ENCODE measurements at regions not wholly inside any gene's neighbourhood (a gene's known extent, or its start where the extent isn't known, plus 50 kb on each side); places are given as distances from the start of the nearest gene placed in this dataset.

- H3K4me1 ChIP-seq (ENCODE audit: insufficient read depth, low read length): no peaks in the 10 kb centered on the region
- TF ChIP-seq CTCF (IDR thresholded peaks at IDR 0.05; ENCODE audit: borderline replicate concordance, extremely low read depth, low read length, poor library complexity, severe bottlenecking): no peak
- TF ChIP-seq EZH2 (IDR thresholded peaks at IDR 0.05; ENCODE audit: borderline replicate concordance, low read depth, low read length, severe bottlenecking): no peak
- DNase-seq (no peak), ATAC-seq (ENCODE audit: insufficient read depth, low read depth) (no peak)
- peaks cover 11% of the 10 kb centered on the region for H3K9me3 ChIP-seq (ENCODE audit: insufficient read depth, low read length, severe bottlenecking)
- no peaks in the 10 kb centered on the region for H3K27me3 ChIP-seq (ENCODE audit: insufficient read depth, low read length, poor library complexity)
- no peak overlapping the region for H3K4me3 ChIP-seq (ENCODE audit: low read depth in 1 of 2, low read length in 2 of 2)
- no peaks in the 10 kb centered on the region for H3K79me2 ChIP-seq (ENCODE audit: insufficient read depth, low read length)
- no peak overlapping the region for H3K9ac ChIP-seq (ENCODE audit: low read depth, low read length)
- H3K27ac ChIP-seq (ENCODE audit: low read length): no peak overlapping the region
- no peaks in the 10 kb centered on the region; the same call in 1 of the 2 replicates for H3K36me3 ChIP-seq (ENCODE audit: insufficient read depth, low read length)
- no peak overlapping the region for H3K4me2 ChIP-seq (ENCODE audit: insufficient read depth, low read length)
- H4K20me1 ChIP-seq (ENCODE audit: insufficient read depth, low read length): no peaks in the 10 kb centered on the region
- no peak overlapping the region for H2AFZ ChIP-seq (ENCODE audit: low read depth, low read length)
These were observed 872.1 kb upstream of the PCDH10 start for GRCh38 chr4:132276989-132277388.

GRCh38 chr4:132281733-132282132, 867.4 kb upstream of the PCDH10 start:
- H3K79me2 ChIP-seq (ENCODE audit: insufficient read depth, low read length): no peaks in the 10 kb centered on the region
- H2AFZ ChIP-seq (ENCODE audit: low read depth, low read length): no peak overlapping the region
- H3K4me2 ChIP-seq (ENCODE audit: insufficient read depth, low read length): no peak overlapping the region
- no peaks in the 10 kb centered on the region for H3K27me3 ChIP-seq (ENCODE audit: insufficient read depth, low read length, poor library complexity)
- H3K4me1 ChIP-seq (ENCODE audit: insufficient read depth, low read length): no peaks in the 10 kb centered on the region
- peaks cover 41% of the 10 kb centered on the region for H3K9me3 ChIP-seq (ENCODE audit: insufficient read depth, low read length, severe bottlenecking)
- H3K4me3 ChIP-seq (ENCODE audit: low read depth in 1 of 2, low read length in 2 of 2): no peak overlapping the region
- no peak overlapping the region for H3K9ac ChIP-seq (ENCODE audit: low read depth, low read length)
- no peak for DNase-seq
- no peak overlapping the region for H3K27ac ChIP-seq (ENCODE audit: low read length)
- peaks cover 7% of the 10 kb centered on the region; the same call in 1 of the 2 replicates for H3K36me3 ChIP-seq (ENCODE audit: insufficient read depth, low read length)
- TF ChIP-seq EZH2 (IDR thresholded peaks at IDR 0.05; ENCODE audit: borderline replicate concordance, low read depth, low read length, severe bottlenecking) (no peak), CTCF (IDR thresholded peaks at IDR 0.05; ENCODE audit: borderline replicate concordance, extremely low read depth, low read length, poor library complexity, severe bottlenecking) (no peak)
- ATAC-seq (ENCODE audit: insufficient read depth, low read depth): no peak
- no peaks in the 10 kb centered on the region for H4K20me1 ChIP-seq (ENCODE audit: insufficient read depth, low read length)

GRCh38 chr4:132284910-132285426, 864.1 kb upstream of the PCDH10 start:
- H2AFZ ChIP-seq (ENCODE audit: low read depth, low read length): no peak overlapping the region
- ATAC-seq (ENCODE audit: insufficient read depth, low read depth): no peak
- peak overlapping the region in 1 of 2 experiments; percentile 17; a peak in 1 of 4 replicates for H3K4me3 ChIP-seq (ENCODE audit: low read depth in 1 of 2, low read length in 2 of 2)
- H3K36me3 ChIP-seq (ENCODE audit: insufficient read depth, low read length): peaks cover 7% of the 10 kb centered on the region; the same call in 1 of the 2 replicates
- H3K9ac ChIP-seq (ENCODE audit: low read depth, low read length): no peak overlapping the region
- no peaks in the 10 kb centered on the region for H3K4me1 ChIP-seq (ENCODE audit: insufficient read depth, low read length)
- no peak for TF ChIP-seq EZH2 (IDR thresholded peaks at IDR 0.05; ENCODE audit: borderline replicate concordance, low read depth, low read length, severe bottlenecking)
- TF ChIP-seq CTCF (IDR thresholded peaks at IDR 0.05; ENCODE audit: borderline replicate concordance, extremely low read depth, low read length, poor library complexity, severe bottlenecking): no peak
- no peaks in the 10 kb centered on the region for H3K79me2 ChIP-seq (ENCODE audit: insufficient read depth, low read length)
- DNase-seq: peak; percentile 28
- H3K9me3 ChIP-seq (ENCODE audit: insufficient read depth, low read length, severe bottlenecking): peaks cover 39% of the 10 kb centered on the region
- H3K27ac ChIP-seq (ENCODE audit: low read length): no peak overlapping the region
- H3K27me3 ChIP-seq (ENCODE audit: insufficient read depth, low read length, poor library complexity): no peaks in the 10 kb centered on the region
- no peaks in the 10 kb centered on the region for H4K20me1 ChIP-seq (ENCODE audit: insufficient read depth, low read length)
- H3K4me2 ChIP-seq (ENCODE audit: insufficient read depth, low read length): no peak overlapping the region
